ENCODE measurements at regions not wholly inside any gene's neighbourhood (a gene's known extent, or its start where the extent isn't known, plus 50 kb on each side); places are given as distances from the start of the nearest gene placed in this dataset.

- Histone ChIP-seq H3K14ac (ENCODE audit: insufficient read length) (no peak overlapping the region), H3K79me1 (ENCODE audit: low read depth, low read length) (no peaks in the 10 kb centered on the region), H2AK5ac (ENCODE audit: low read depth, low read length) (no peak overlapping the region), H2AFZ (ENCODE audit: low read length) (no peak overlapping the region), H4K91ac (replicated peaks; ENCODE audit: insufficient read length, low read length) (no peak overlapping the region), H3K4me1 (replicated peaks in 1 of 4; ENCODE audit: control insufficient read depth in 3 of 4, insufficient read depth in 4 of 4, low read length in 3 of 4) (no peaks in the 10 kb centered on the region; a peak in 1 of 7 replicates), H3K4ac (replicated peaks; ENCODE audit: insufficient read length, low read depth, low read length) (no peak overlapping the region), H3K9ac (replicated peaks in 1 of 4; ENCODE audit: extremely low read depth in 1 of 4, low read depth in 3 of 4, low read length in 3 of 4) (no peak overlapping the region), H2BK20ac (ENCODE audit: low read length) (no peak overlapping the region), H2BK12ac (ENCODE audit: low read depth, low read length) (no peak overlapping the region), H2BK120ac (replicated peaks; ENCODE audit: low read depth, low read length) (no peak overlapping the region), H4K8ac (ENCODE audit: extremely low read depth, insufficient read depth, low read length) (no peak overlapping the region), H3K18ac (ENCODE audit: extremely low read depth, low read length) (no peak overlapping the region), H3K23me2 (ENCODE audit: low read depth, low read length) (no peaks in the 10 kb centered on the region; the same call in 1 of the 2 replicates), H4K20me1 (replicated peaks in 1 of 2; ENCODE audit: control insufficient read depth in 1 of 2, insufficient read depth in 2 of 2, low read length in 2 of 2) (no peaks in the 10 kb centered on the region), H3K56ac (replicated peaks; ENCODE audit: insufficient read length, low read depth, low read length) (no peak overlapping the region), H3K4me2 (ENCODE audit: insufficient read depth in 1 of 2, low read depth in 2 of 2, low read length in 2 of 2) (no peak overlapping the region), H2BK15ac (ENCODE audit: low read length) (no peak overlapping the region), H4K5ac (ENCODE audit: insufficient read length, low read depth, low read length) (no peak overlapping the region), H3K27me3 (replicated peaks in 1 of 4; ENCODE audit: control insufficient read depth in 3 of 4, extremely low read depth in 1 of 4, insufficient read depth in 3 of 4, low read length in 3 of 4) (no peaks in the 10 kb centered on the region), H2BK5ac (ENCODE audit: low read depth, low read length) (no peak overlapping the region), H3K9me3 (ENCODE audit: insufficient read depth in 2 of 2, low read depth in 1 of 2, low read length in 1 of 2) (no peaks in the 10 kb centered on the region), H3K23ac (ENCODE audit: insufficient read length) (no peak overlapping the region), H3K36me3 (ENCODE audit: control insufficient read depth in 2 of 4, insufficient read depth in 4 of 4, low read length in 3 of 4) (no peaks in the 10 kb centered on the region), H3K79me2 (ENCODE audit: control insufficient read depth in 1 of 2, insufficient read depth in 2 of 2, low read length in 2 of 2) (no peaks in the 10 kb centered on the region), H3K4me3 (ENCODE audit: extremely low read depth in 1 of 4, insufficient read depth in 2 of 4, low read depth in 3 of 4, low read length in 4 of 4) (no peak overlapping the region), H3K27ac (ENCODE audit: low read depth, low read length) (no peak overlapping the region)
- ChIA-PET CTCF (ENCODE audit: partially characterized antibody) (no interaction called here), POLR2A (ENCODE audit: partially characterized antibody) (no interaction called here)
- 85% methylated on average over 2 of the region's 2 CpGs; no CpG with 5 or more reads in 1 of the 2 experiments for WGBS, 2 experiments (ENCODE audit: extremely low coverage in 1 of 2, insufficient coverage in 1 of 2, insufficient read length in 1 of 2, insufficient replicate concordance in 2 of 2, low coverage in 1 of 2, low lambda C conversion rate in 2 of 2, missing lambda C conversion rate in 1 of 2)
- DNase-seq (ENCODE audit: low read depth in 1 of 2, low spot score in 2 of 2) (no peak), FAIRE-seq (no peak)
- TF ChIP-seq TAF1 (IDR thresholded peaks at IDR 0.05; ENCODE audit: low read depth, low read length) (no peak), POU5F1 (IDR thresholded peaks at IDR 0.05; ENCODE audit: low read depth, low read length) (no peak), ZNF274 (IDR thresholded peaks at IDR 0.05; ENCODE audit: borderline replicate concordance, extremely low read depth, low read length) (no peak), RNF2 (IDR thresholded peaks at IDR 0.05; ENCODE audit: borderline replicate concordance, low read depth, low read length, missing control alignments, poor library complexity, severe bottlenecking) (no peak), NANOG (IDR thresholded peaks at IDR 0.05; ENCODE audit: insufficient read depth, low read depth, low read length, poor library complexity, severe bottlenecking) (no peak), BCL11A (IDR thresholded peaks at IDR 0.05; ENCODE audit: low read depth in 2 of 2, low read length in 2 of 2) (no peak), CEBPB (IDR thresholded peaks at IDR 0.05; ENCODE audit: low read depth, low read length) (no peak), TCF12 (IDR thresholded peaks at IDR 0.05; ENCODE audit: low read depth, low read length) (no peak), SIN3A (conservative IDR thresholded peaks at IDR 0.05 in 1 of 2, IDR thresholded peaks at IDR 0.05 in 1 of 2; ENCODE audit: low read depth in 1 of 2, low read length in 2 of 2) (no peak)
- TF ChIP-seq, protein P1, sequence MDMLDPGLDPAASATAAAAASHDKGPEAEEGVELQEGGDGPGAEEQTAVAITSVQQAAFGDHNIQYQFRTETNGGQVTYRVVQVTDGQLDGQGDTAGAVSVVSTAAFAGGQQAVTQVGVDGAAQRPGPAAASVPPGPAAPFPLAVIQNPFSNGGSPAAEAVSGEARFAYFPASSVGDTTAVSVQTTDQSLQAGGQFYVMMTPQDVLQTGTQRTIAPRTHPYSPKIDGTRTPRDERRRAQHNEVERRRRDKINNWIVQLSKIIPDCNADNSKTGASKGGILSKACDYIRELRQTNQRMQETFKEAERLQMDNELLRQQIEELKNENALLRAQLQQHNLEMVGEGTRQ (IDR thresholded peaks at IDR 0.05; ENCODE audit: low read length): no peak
These were observed 1122.5 kb downstream of the SORCS3 start for GRCh38 chr10:105763611-105764010.
